Activated CD4-positive, CD25-positive, alpha-beta regulatory T cell treated with anti-CD3 and anti-CD28 coated beads, Interleukin-2, amount 50 U/mL, for 72 hours (primary cell): ENCODE measurements at regions not wholly inside any gene's neighbourhood (a gene's known extent, or its start where the extent isn't known, plus 50 kb on each side); places are given as distances from the start of the nearest gene placed in this dataset.

Experiments used
- DNase-seq: peaks from one replicate; pipeline ENCODE4 v3.0.0; 2021

GRCh38 chr5:8399471-8399870 is 530.5 kb downstream of the MTRR start:
- no peak for DNase-seq

GRCh38 chr5:8408258-8408657 is 539.3 kb downstream of the MTRR start:
- DNase-seq: no peak

- no peak for DNase-seq
Measured at GRCh38 chr5:8410618-8411017, 541.7 kb downstream of the MTRR start.

- no peak for DNase-seq
Measured at GRCh38 chr5:8413975-8414374, 545.0 kb downstream of the MTRR start.

GRCh38 chr5:8417316-8418048 is 548.5 kb downstream of the MTRR start:
- no peak for DNase-seq

GRCh38 chr5:8418049-8418426 is 549.1 kb downstream of the MTRR start:
- no peak for DNase-seq

- no peak for DNase-seq
Measured at GRCh38 chr5:8429778-8430758, 561.1 kb downstream of the MTRR start.

- no peak for DNase-seq
Measured at GRCh38 chr5:8434501-8434900, 565.6 kb downstream of the MTRR start.

- no peak for DNase-seq
Measured at GRCh38 chr5:8436924-8437323, 568.0 kb downstream of the MTRR start.

GRCh38 chr5:8445139-8445538 is 576.2 kb downstream of the MTRR start:
- no peak for DNase-seq

- no peak for DNase-seq
Measured at GRCh38 chr5:8446179-8446578, 577.2 kb downstream of the MTRR start.

- no peak for DNase-seq
Measured at GRCh38 chr5:8456846-8457186, 587.9 kb downstream of the MTRR start.

- peak; percentile 85 for DNase-seq
Measured at GRCh38 chr5:8457187-8458037, 588.5 kb downstream of the MTRR start.

- peak; percentile 31 for DNase-seq
Measured at GRCh38 chr5:8458038-8458383, 589.1 kb downstream of the MTRR start.

- no peak for DNase-seq
Measured at GRCh38 chr5:8461543-8461942, 592.6 kb downstream of the MTRR start.

- no peak for DNase-seq
Measured at GRCh38 chr5:8462565-8462964, 593.6 kb downstream of the MTRR start.

GRCh38 chr5:8470489-8470888 is 601.5 kb downstream of the MTRR start:
- no peak for DNase-seq

- no peak for DNase-seq
Measured at GRCh38 chr5:8471581-8471980, 602.6 kb downstream of the MTRR start.

GRCh38 chr5:8473016-8473415 is 604.1 kb downstream of the MTRR start:
- no peak for DNase-seq

GRCh38 chr5:8473827-8474568 is 605.0 kb downstream of the MTRR start:
- DNase-seq: no peak

- DNase-seq: no peak
Measured at GRCh38 chr5:8474569-8474930, 605.6 kb downstream of the MTRR start.

GRCh38 chr5:8478326-8478725 is 609.4 kb downstream of the MTRR start:
- no peak for DNase-seq

GRCh38 chr5:8481007-8481406 is 612.1 kb downstream of the MTRR start:
- no peak for DNase-seq
